NB4 (cell line): ENCODE measurements at regions not wholly inside any gene's neighbourhood (a gene's known extent, or its start where the extent isn't known, plus 50 kb on each side); places are given as distances from the start of the nearest gene placed in this dataset.

Experiments used
- DNase-seq: peaks from one replicate; pipeline ENCODE4 v3.0.0; 2010; ENCODE audit warnings: low read depth
- H3K4me3 ChIP-seq: one replicate; pipeline ENCODE4 v1.5.1; 2011; ENCODE audit warnings: mild to moderate bottlenecking, low read depth, low read length, moderate library complexity
- MAX ChIP-seq: IDR thresholded peaks from 2 replicates; pipeline ENCODE4 v1.6.1; 2011; ENCODE audit warnings: low read depth, low read length
- MYC ChIP-seq: IDR thresholded peaks from 2 replicates; pipeline ENCODE4 v1.6.1; 2011; ENCODE audit warnings: low read depth, low read length
- POLR2A ChIP-seq: IDR thresholded peaks from 2 replicates; pipeline ENCODE4 v1.6.1; 2011; ENCODE audit warnings: mild to moderate bottlenecking; ENCODE audit not compliant: insufficient read length; ENCODE audit errors: extremely low read depth
- TF ChIP-seq, protein P1 (sequence below): IDR thresholded peaks from one replicate; pipeline ENCODE4 v1.5.1; 2012; ENCODE audit warnings: low read depth, low read length

GRCh38 chr18:42534313-42534712 lies 579.3 kb downstream of the PIK3C3 start:
- no peak for TF ChIP-seq MYC
- TF ChIP-seq, protein P1, sequence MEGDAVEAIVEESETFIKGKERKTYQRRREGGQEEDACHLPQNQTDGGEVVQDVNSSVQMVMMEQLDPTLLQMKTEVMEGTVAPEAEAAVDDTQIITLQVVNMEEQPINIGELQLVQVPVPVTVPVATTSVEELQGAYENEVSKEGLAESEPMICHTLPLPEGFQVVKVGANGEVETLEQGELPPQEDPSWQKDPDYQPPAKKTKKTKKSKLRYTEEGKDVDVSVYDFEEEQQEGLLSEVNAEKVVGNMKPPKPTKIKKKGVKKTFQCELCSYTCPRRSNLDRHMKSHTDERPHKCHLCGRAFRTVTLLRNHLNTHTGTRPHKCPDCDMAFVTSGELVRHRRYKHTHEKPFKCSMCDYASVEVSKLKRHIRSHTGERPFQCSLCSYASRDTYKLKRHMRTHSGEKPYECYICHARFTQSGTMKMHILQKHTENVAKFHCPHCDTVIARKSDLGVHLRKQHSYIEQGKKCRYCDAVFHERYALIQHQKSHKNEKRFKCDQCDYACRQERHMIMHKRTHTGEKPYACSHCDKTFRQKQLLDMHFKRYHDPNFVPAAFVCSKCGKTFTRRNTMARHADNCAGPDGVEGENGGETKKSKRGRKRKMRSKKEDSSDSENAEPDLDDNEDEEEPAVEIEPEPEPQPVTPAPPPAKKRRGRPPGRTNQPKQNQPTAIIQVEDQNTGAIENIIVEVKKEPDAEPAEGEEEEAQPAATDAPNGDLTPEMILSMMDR, result no peak
- no peak for TF ChIP-seq POLR2A
- TF ChIP-seq MAX, result no peak
- no peak for DNase-seq

DNA sequence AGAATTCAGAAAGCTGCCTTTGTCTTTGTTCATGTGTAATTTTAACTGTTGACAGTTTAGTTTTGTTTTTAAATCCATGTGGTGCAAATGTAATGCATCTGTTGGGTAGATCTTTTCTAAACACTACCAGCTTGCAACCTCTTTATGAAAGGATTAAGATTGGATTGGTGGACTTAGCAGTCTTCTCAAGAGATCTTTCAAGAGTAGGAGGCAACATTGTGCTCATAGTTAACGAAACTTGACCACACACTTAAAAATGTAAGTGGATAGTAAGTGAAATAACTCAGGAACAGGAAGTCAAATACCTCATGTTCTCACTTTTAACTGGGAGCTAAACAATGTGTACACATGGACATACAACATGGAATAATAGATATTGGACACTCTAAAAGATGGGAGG lies 579.0 kb downstream of the RIT2 start:
- no peak for DNase-seq
- H3K4me3 ChIP-seq, result no peak overlapping the region
- TF ChIP-seq MYC (no peak), MAX (no peak), POLR2A (no peak)
- TF ChIP-seq, protein P1, result no peak

More at GRCh38 chr18:42534313-42534712, 579.3 kb downstream of the PIK3C3 start:
- no peak overlapping the region for H3K4me3 ChIP-seq

- no peak overlapping the region for H3K4me3 ChIP-seq
- no peak for DNase-seq
- TF ChIP-seq, protein P1, result no peak
- no peak for TF ChIP-seq POLR2A
- no peak for TF ChIP-seq MYC
- TF ChIP-seq MAX, result no peak
These were observed 578.2 kb downstream of the RIT2 start for GRCh38 chr18:42537291-42537690.

DNA sequence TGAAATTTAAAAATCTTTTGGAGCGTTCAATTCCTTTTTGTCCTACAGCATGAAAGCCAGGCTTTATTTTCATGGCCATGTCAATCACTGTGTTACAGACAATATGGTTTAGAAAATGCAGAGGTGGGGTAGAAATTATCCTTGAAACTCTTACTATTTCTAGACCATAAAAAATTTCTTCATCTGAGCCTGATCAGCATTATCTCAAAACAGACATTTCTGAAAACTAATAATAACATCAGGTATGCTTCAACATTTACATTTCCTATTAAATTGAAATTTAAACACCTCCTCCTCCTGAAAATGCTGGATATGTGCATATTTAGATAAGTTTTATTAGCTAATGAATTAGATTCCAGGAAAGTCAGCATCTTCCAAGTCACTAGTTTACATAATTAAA lies 570.6 kb downstream of the RIT2 start:
- TF ChIP-seq, protein P1, result no peak
- TF ChIP-seq MYC (no peak), MAX (no peak), POLR2A (no peak)
- no peak for DNase-seq
- H3K4me3 ChIP-seq, result no peak overlapping the region

DNA sequence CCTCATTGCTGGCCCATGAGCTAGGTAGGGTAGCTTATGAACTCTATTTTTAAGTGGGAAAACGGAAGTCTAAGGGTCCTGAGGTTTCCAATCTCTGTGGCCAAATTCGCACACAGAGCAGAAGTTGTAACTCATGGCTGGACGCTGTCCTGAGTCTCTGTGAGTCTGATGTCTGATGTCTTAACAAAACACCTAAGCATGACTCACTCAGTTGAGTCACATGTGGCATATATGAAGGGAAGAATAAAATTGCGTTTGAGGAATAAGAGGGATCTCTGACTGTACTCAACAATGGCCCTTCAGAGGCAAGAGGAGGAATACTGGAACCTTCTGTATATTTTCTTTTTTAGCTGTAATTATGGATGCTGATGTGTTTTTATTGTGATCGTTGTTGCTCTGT lies 569.7 kb downstream of the RIT2 start:
- DNase-seq, result peak; percentile 2
- H3K4me3 ChIP-seq, result no peak overlapping the region
- TF ChIP-seq POLR2A, result no peak
- TF ChIP-seq, protein P1, result no peak
- no peak for TF ChIP-seq MAX
- TF ChIP-seq MYC, result no peak

- no peak for DNase-seq
- no peak overlapping the region for H3K4me3 ChIP-seq
- TF ChIP-seq, protein P1, result no peak
- no peak for TF ChIP-seq POLR2A
- no peak for TF ChIP-seq MAX
- TF ChIP-seq MYC, result no peak
These were observed 567.0 kb downstream of the RIT2 start for GRCh38 chr18:42548493-42548892.
